ENCODE measurements at regions not wholly inside any gene's neighbourhood (a gene's known extent, or its start where the extent isn't known, plus 50 kb on each side); places are given as distances from the start of the nearest gene placed in this dataset.
"Not testable (repeated sequence)": the region's sequence is repeated elsewhere in the genome, so short reads cannot be mapped to it uniquely, and the experiment has no call there.

DNA sequence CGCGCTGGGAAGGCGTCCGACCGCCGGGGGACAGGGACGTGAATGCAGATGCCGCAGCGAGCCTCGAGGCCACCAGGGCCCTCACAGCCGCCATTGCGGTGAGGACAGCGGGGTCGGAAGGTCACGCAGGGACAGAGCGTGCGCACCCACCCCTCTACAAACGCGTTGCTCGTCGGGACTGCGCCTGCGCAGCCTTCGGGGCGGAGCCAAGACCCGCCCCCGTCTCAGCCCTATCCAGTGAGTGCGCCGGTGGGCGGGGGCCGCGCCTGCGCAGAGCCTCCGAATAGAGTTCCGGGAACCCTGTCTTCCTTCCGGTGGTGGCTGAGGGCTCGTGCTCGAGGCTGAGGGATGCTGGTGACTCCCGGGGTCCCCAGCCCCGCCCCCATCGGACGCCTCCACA is 5393.1 kb upstream of the TPTE start:
- DNase-seq (ENCODE audit: low read depth): peak; percentile 97

DNA sequence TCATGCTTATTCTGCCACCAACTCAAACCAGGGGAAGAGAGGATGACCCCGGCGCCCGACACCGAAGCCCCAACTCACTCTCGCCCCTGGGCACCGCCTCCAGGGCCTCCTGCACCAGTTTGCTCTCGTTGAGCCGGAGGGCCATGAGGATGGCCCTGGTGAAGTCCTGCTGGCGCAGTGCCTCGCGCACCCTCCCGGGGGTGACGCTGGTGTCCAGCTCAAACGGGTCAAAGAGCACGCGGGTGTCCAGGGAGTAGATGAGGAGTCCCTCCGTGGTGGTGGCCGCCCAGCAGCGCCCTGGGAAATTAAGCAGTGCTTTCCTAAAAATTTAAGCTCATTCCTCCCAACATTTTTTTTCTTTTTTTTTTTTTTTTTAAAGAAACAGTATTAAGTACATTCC is 5387.6 kb upstream of the TPTE start:
- not testable (repeated sequence) for DNase-seq (ENCODE audit: low read depth)

GRCh38 chr21:5136406-5136805 is 5385.0 kb upstream of the TPTE start:
- DNase-seq (ENCODE audit: low read depth): not testable (repeated sequence)

DNA sequence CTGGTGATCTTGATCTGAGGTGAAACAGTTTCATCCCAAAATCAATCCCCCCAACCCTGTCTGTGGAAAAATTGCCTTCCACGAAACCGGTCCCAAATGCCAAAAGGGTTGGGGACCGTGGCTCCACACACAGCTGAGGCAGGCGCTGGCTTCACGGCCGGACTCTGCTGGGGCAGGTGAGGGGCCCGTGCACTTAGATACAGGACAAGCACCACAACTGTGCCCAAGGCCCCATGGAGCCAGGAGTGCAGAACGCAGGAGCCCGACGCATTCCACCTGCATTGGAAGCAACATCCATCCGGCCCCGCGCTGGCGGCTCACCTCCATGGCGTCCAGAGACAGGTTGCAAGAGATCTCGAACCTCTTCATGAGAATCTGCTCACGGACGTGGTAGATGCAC is 5384.4 kb upstream of the TPTE start:
- DNase-seq (ENCODE audit: low read depth): not testable (repeated sequence)

DNA sequence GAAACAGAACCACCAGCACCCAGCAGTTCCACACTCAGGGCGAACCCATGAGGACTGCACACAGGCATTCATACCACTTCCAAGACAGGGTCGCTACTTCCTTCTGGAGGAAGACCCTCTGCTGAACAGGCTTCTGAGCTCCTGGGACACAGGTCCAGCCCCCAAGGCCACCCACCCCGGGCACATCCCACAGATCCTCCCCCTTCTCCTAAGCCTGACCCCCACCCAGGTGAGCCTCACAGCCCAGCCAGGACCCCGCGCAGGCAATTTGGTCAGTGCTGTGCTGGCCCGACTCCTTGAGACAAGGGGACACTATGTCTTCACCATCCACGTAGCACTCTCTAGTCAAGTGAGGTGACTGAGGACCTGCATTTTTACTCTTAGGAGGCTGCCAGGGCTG is 5382.7 kb upstream of the TPTE start:
- DNase-seq (ENCODE audit: low read depth): not testable (repeated sequence)

GRCh38 chr21:5139528-5139927 is 5381.9 kb upstream of the TPTE start:
- DNase-seq (ENCODE audit: low read depth): not testable (repeated sequence)

GRCh38 chr21:5143011-5143410 is 5378.4 kb upstream of the TPTE start:
- not testable (repeated sequence) for DNase-seq (ENCODE audit: low read depth)

GRCh38 chr21:5144731-5145130 is 5376.7 kb upstream of the TPTE start:
- not testable (repeated sequence) for DNase-seq (ENCODE audit: low read depth)

GRCh38 chr21:5147685-5148084 is 5373.7 kb upstream of the TPTE start:
- not testable (repeated sequence) for DNase-seq (ENCODE audit: low read depth)

GRCh38 chr21:5149222-5149621 is 5372.2 kb upstream of the TPTE start:
- DNase-seq (ENCODE audit: low read depth): not testable (repeated sequence)

DNA sequence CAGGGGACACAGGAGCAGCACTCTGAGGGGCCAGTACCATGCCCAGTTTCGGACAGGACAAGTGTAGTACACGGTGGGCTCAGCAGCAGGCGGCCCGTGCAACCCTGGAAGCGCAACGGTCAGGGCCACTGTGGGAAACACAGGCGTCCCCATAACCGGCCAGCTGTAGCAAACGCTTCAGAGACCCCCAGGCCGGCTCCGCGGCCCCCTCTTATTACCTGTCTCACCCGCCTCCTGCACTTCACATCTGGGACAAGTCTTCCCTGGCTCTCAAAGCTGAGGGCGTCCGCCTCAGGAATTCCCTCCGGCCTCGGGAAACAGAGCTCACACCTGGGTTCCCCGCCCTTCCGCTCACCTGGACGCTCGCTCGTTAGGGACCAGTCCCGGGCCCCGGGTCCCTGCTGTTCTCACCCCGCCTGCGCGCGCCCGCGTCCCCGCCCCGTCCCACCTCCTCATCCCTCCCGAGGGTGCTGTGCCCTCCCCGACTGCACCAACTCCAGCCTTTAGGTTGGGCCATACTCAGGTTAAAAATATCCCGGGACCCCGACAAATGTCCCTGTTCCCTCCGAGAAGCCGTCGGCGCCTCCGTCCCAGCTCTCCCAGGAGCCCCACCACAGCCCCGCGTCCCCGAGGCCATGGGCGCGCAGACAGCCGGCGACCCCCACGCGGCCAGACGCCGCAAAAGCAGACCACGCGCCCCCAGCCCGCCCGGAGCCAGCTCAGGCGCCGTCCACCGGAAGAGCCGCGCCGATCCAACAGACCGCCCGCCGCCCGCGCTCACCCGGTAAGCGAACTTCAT is 5367.3 kb upstream of the TPTE start:
- DNase-seq (ENCODE audit: low read depth): not testable (repeated sequence)

DNA sequence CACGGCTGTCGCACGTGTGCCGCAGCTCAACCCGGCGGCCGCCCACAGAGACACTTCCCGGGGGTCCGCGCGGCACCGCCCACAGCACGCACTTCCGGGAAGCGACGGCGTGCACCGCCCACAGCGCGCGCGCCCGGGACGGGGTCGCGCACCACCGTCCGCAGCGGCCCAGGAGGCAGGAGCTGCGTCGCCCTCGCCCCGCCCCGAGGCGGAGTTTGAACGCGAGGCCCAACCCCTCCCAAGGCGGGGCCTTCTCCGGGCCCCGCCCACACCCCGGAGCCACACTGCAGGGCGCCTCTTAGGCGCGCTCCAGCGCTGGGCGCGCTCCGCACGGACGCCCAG is 5366.8 kb upstream of the TPTE start:
- peak; percentile 67 for DNase-seq (ENCODE audit: low read depth)

GRCh38 chr21:5162693-5163574 is 5358.4 kb upstream of the TPTE start:
- DNase-seq (ENCODE audit: low read depth): not testable (repeated sequence)

GRCh38 chr21:5165829-5166228 is 5355.6 kb upstream of the TPTE start:
- DNase-seq (ENCODE audit: low read depth): not testable (repeated sequence)
